ENCODE measurements at regions not wholly inside any gene's neighbourhood (a gene's known extent, or its start where the extent isn't known, plus 50 kb on each side); places are given as distances from the start of the nearest gene placed in this dataset.

GRCh38 chr5:98416541-98416940 is 356.9 kb upstream of the RGMB start:
- H3K4me1 Mint-ChIP-seq: no peaks in the 10 kb centered on the region
- H3K9me3 Mint-ChIP-seq: peaks cover 5% of the 10 kb centered on the region
- DNase-seq (ENCODE audit: low spot score in 2 of 2) (no peak), ATAC-seq (no peak)
- H3K27ac Mint-ChIP-seq: no peak overlapping the region
- no peaks in the 10 kb centered on the region for H3K36me3 Mint-ChIP-seq
- H3K4me3 Mint-ChIP-seq: no peak overlapping the region

DNA sequence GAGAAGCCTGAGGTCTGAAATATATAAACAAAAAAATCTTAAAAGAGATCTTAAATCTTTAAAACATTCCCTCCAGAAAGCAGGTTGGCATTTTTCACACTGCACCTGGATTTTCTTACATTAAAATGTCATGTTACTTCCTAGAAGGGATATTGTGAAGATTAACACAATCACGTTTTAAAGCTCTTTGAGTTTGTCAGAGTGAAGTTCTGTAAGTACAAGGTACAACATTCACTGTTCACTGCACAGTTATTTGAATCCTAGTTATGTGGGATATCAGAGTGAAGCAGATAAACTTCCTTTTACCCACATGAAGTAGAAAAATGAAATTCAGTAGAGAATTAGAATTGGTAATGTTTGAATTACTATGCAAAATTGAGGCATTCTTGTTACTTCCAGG is 353.6 kb upstream of the RGMB start:
- ATAC-seq: no peak
- Mint-ChIP-seq H3K27ac (no peak overlapping the region), H3K4me3 (no peak overlapping the region), H3K4me1 (no peaks in the 10 kb centered on the region), H3K9me3 (peaks cover 2% of the 10 kb centered on the region), H3K36me3 (no peaks in the 10 kb centered on the region)
- DNase-seq (ENCODE audit: low spot score in 2 of 2): no peak

DNA sequence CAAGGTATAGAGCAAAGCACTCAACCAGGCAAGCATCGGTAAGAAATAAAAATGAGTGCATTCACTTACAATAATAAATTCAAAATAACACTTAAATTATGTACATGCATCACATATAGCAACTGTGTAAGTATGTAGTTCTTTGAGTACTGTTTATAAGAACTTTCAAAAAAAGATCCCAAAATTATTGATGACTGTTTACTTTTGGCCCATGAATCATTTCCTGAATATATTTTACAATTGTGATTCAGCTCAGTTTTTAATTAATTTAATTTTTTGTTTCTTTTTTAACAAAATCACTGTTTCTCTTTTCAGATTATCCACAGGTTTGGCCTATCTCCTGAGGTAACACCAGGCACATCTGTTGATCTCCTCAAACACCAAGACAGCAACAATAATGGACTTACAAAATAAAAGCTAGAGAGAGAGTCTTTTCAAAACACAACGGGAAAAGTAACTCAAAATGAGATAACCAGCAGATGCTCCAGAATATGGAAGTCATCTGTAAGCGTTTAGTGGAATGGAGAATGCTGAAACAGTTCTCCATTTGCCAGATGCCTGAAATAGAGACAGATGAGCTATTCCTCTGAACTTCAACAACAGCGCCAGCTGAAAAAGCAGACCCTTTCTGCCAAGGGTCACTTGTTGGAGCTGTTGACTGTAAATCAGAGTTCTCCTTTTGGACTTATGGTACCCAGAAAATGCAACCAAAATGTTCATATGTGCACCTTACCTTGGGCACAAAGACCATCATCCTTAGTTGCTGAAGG is 348.6 kb upstream of the RGMB start:
- no peaks in the 10 kb centered on the region for H3K4me1 Mint-ChIP-seq
- H3K27ac Mint-ChIP-seq: no peak overlapping the region
- H3K9me3 Mint-ChIP-seq: no peaks in the 10 kb centered on the region
- no peak for ATAC-seq
- DNase-seq (ENCODE audit: low spot score in 2 of 2): no peak
- H3K36me3 Mint-ChIP-seq: no peaks in the 10 kb centered on the region
- no peak overlapping the region for H3K4me3 Mint-ChIP-seq

GRCh38 chr5:98425640-98426039 is 347.8 kb upstream of the RGMB start:
- ATAC-seq (no peak), DNase-seq (ENCODE audit: low spot score in 2 of 2) (no peak)
- Mint-ChIP-seq H3K36me3 (no peaks in the 10 kb centered on the region), H3K9me3 (no peaks in the 10 kb centered on the region), H3K4me1 (no peaks in the 10 kb centered on the region), H3K4me3 (no peak overlapping the region), H3K27ac (no peak overlapping the region)

- ATAC-seq (no peak), DNase-seq (ENCODE audit: low spot score in 2 of 2) (no peak)
- no peaks in the 10 kb centered on the region for H3K4me1 Mint-ChIP-seq
- no peak overlapping the region for H3K27ac Mint-ChIP-seq
- no peak overlapping the region for H3K4me3 Mint-ChIP-seq
- H3K9me3 Mint-ChIP-seq: no peaks in the 10 kb centered on the region
- H3K36me3 Mint-ChIP-seq: no peaks in the 10 kb centered on the region
These were observed 344.7 kb upstream of the RGMB start for GRCh38 chr5:98428806-98429205.

- Mint-ChIP-seq H3K4me1 (no peaks in the 10 kb centered on the region), H3K4me3 (no peak overlapping the region), H3K36me3 (no peaks in the 10 kb centered on the region), H3K27ac (no peak overlapping the region), H3K9me3 (no peaks in the 10 kb centered on the region)
- DNase-seq (ENCODE audit: low spot score in 2 of 2) (no peak), ATAC-seq (no peak)
These were observed 341.1 kb upstream of the RGMB start for GRCh38 chr5:98432378-98432777.

DNA sequence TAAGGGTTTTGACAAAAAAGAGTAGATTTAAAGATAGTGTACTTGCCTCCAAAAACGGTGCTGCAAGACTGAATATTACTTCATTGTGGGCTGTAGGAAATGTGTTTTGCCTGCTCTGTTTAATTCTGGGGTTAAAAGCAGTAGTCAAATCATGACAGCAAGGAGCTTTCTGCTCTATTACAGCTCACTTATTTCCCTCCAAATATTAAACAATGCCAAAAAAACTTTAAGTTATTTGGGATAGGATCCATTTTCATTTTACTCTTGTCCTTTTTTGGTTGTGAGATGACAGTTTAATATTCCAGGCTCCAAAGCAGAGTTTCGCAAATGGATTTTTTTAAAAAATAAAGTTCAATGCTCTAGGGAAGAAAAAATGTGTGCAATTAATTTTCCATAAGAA is 340.4 kb upstream of the RGMB start:
- ATAC-seq (no peak), DNase-seq (ENCODE audit: low spot score in 2 of 2) (no peak)
- H3K36me3 Mint-ChIP-seq: no peaks in the 10 kb centered on the region
- H3K27ac Mint-ChIP-seq: no peak overlapping the region
- no peak overlapping the region for H3K4me3 Mint-ChIP-seq
- H3K4me1 Mint-ChIP-seq: no peaks in the 10 kb centered on the region
- H3K9me3 Mint-ChIP-seq: no peaks in the 10 kb centered on the region

- no peaks in the 10 kb centered on the region for H3K9me3 Mint-ChIP-seq
- H3K36me3 Mint-ChIP-seq: no peaks in the 10 kb centered on the region
- ATAC-seq: no peak
- DNase-seq (ENCODE audit: low spot score in 2 of 2): no peak
- no peak overlapping the region for H3K27ac Mint-ChIP-seq
- no peak overlapping the region for H3K4me3 Mint-ChIP-seq
- H3K4me1 Mint-ChIP-seq: no peaks in the 10 kb centered on the region
These were observed 339.8 kb upstream of the RGMB start for GRCh38 chr5:98433673-98434072.

DNA sequence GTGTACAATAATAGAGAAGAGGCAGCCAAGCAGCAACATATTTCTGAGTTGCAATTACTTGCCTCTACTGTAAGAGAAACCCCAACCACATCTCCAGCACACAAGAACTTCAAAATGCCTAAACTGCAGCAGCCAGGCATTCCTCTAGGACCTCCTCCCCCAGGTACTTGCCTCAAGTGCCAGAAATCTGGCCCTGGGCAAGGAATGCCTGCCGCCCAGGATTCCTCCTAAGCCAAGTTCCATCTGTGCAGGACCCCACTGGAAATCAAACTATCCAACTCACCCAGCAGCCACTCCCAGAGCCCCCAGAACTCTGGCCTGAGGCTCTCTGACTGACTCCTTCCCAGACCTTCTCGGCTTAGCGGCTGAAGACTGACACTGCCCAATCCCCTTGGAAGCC is 336.8 kb upstream of the RGMB start:
- H3K4me1 Mint-ChIP-seq: no peaks in the 10 kb centered on the region
- ATAC-seq: no peak
- H3K27ac Mint-ChIP-seq: no peak overlapping the region
- H3K36me3 Mint-ChIP-seq: no peaks in the 10 kb centered on the region
- no peak overlapping the region for H3K4me3 Mint-ChIP-seq
- H3K9me3 Mint-ChIP-seq: peaks cover 6% of the 10 kb centered on the region
- DNase-seq (ENCODE audit: low spot score in 2 of 2): no peak

DNA sequence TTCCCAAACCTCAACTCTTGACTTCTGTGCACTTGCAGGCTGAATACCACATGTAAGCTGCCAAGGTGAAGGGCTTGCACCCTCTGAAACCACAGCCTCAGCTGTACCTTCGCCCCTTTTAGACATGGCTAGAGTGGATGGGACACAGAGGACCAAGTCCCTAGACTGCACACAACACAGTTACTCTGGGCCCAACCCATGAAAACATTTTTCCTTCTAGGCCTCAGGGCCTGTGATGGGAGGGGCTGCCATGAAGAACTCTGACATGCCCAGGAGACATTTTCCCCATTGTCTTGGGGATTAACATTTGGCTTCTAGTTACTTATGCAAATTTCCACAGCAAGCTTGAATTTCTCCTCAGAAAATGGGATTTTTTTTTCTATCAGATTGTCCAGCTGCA is 331.0 kb upstream of the RGMB start:
- no peaks in the 10 kb centered on the region for H3K4me1 Mint-ChIP-seq
- no peak overlapping the region for H3K27ac Mint-ChIP-seq
- ATAC-seq: no peak
- DNase-seq (ENCODE audit: low spot score in 2 of 2): no peak
- H3K9me3 Mint-ChIP-seq: peaks cover 11% of the 10 kb centered on the region
- no peak overlapping the region for H3K4me3 Mint-ChIP-seq
- H3K36me3 Mint-ChIP-seq: no peaks in the 10 kb centered on the region

DNA sequence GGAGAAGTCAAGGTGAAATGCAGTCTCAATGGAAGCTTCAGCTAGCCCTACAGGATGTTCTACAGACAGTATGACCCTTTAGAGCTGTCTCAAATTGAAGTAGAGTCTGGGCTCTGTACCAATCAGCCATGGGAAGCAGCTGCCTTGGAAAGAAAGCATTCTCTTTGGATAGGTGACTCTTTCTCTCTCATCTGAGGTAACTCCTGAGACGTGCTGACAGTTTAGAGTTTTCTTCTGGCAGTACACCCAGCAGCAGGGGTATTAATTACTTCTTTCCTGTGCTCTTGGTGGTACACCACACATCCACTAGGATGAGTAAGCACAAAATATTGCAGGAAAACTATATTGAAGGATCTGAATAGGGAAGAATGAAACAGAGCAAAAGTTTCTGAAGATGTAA is 329.6 kb upstream of the RGMB start:
- Mint-ChIP-seq H3K4me3 (no peak overlapping the region), H3K9me3 (peaks cover 11% of the 10 kb centered on the region), H3K4me1 (no peaks in the 10 kb centered on the region), H3K27ac (no peak overlapping the region), H3K36me3 (no peaks in the 10 kb centered on the region)
- no peak for ATAC-seq
- DNase-seq (ENCODE audit: low spot score in 2 of 2): no peak

- H3K9me3 Mint-ChIP-seq: peaks cover 3% of the 10 kb centered on the region
- H3K4me1 Mint-ChIP-seq: no peaks in the 10 kb centered on the region
- ATAC-seq (no peak), DNase-seq (ENCODE audit: low spot score in 2 of 2) (no peak)
- no peaks in the 10 kb centered on the region for H3K36me3 Mint-ChIP-seq
- no peak overlapping the region for H3K27ac Mint-ChIP-seq
- H3K4me3 Mint-ChIP-seq: no peak overlapping the region
These were observed 320.2 kb upstream of the RGMB start for GRCh38 chr5:98453296-98453695.

DNA sequence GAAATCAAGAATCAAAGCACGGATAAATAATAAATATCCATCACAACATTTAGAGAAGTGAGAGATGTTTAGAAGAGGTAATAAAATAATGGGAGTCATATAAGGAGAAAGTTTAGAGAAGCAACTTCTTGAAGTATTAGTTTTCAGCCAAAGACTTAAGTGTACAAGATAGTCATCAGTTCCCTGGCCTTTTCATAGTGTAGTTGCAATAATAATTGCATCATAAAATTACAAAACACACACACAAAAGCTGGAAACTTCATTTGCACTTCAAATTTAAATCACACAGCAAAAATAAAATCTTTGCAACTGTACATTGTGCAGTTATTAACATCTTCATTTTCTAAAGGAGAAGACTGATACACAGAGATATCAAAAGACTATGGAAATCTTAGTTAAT is 319.1 kb upstream of the RGMB start:
- no peak for DNase-seq (ENCODE audit: low spot score in 2 of 2)
- H3K4me3 Mint-ChIP-seq: no peak overlapping the region
- no peak overlapping the region for H3K27ac Mint-ChIP-seq
- no peak for ATAC-seq
- peaks cover 3% of the 10 kb centered on the region for H3K9me3 Mint-ChIP-seq
- no peaks in the 10 kb centered on the region for H3K36me3 Mint-ChIP-seq
- H3K4me1 Mint-ChIP-seq: no peaks in the 10 kb centered on the region

- no peaks in the 10 kb centered on the region for H3K36me3 Mint-ChIP-seq
- ATAC-seq: no peak
- DNase-seq (ENCODE audit: low spot score in 2 of 2): no peak
These were observed 318.6 kb upstream of the RGMB start for GRCh38 chr5:98454904-98455303.

GRCh38 chr5:98455665-98456064 is 317.8 kb upstream of the RGMB start:
- no peaks in the 10 kb centered on the region for H3K4me1 Mint-ChIP-seq
- DNase-seq (ENCODE audit: low spot score in 2 of 2): no peak
- H3K36me3 Mint-ChIP-seq: no peaks in the 10 kb centered on the region
- peaks cover 3% of the 10 kb centered on the region for H3K9me3 Mint-ChIP-seq
- no peak overlapping the region for H3K4me3 Mint-ChIP-seq
- ATAC-seq: no peak
- no peak overlapping the region for H3K27ac Mint-ChIP-seq

More at GRCh38 chr5:98454904-98455303, 318.6 kb upstream of the RGMB start:
- H3K4me1 Mint-ChIP-seq: no peaks in the 10 kb centered on the region
- H3K27ac Mint-ChIP-seq: no peak overlapping the region
- no peak overlapping the region for H3K4me3 Mint-ChIP-seq
- peaks cover 3% of the 10 kb centered on the region for H3K9me3 Mint-ChIP-seq

DNA sequence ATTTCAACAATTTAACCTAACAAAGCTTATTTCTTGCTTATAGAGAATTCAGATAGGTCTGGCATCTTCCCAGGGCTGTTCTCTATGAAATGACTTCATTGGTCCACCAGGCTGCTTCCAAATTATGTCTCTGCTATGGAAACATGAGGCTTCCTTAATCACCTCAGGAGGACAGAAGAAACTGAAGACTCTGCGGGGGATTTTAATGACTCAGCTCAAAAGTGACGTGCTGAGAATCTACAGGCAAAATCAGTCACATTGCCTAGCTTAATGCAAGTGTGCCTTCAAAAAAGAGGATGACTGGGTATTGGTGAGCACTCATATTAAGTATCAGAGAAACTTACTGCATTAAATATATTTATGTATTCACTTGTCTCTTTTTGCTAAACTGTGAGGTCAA is 315.5 kb upstream of the RGMB start:
- Mint-ChIP-seq H3K27ac (no peak overlapping the region), H3K9me3 (peaks cover 3% of the 10 kb centered on the region), H3K4me3 (no peak overlapping the region), H3K36me3 (no peaks in the 10 kb centered on the region), H3K4me1 (no peaks in the 10 kb centered on the region)
- DNase-seq (ENCODE audit: low spot score in 2 of 2): no peak
- ATAC-seq: no peak

GRCh38 chr5:98458726-98459125 is 314.7 kb upstream of the RGMB start:
- Mint-ChIP-seq H3K4me1 (no peaks in the 10 kb centered on the region), H3K36me3 (no peaks in the 10 kb centered on the region), H3K4me3 (no peak overlapping the region), H3K9me3 (peaks cover 5% of the 10 kb centered on the region), H3K27ac (no peak overlapping the region)
- ATAC-seq (no peak), DNase-seq (ENCODE audit: low spot score in 2 of 2) (no peak)

Data from stimulated activated effector memory CD8-positive, alpha-beta T cell treated with anti-CD3 and anti-CD28 coated beads, Interleukin-12 subunit alpha, Interleukin-12 subunit beta, amount 100 ng/mL, for 72 hours (primary cell).